ENCODE measurements at regions not wholly inside any gene's neighbourhood (a gene's known extent, or its start where the extent isn't known, plus 50 kb on each side); places are given as distances from the start of the nearest gene placed in this dataset.

DNA sequence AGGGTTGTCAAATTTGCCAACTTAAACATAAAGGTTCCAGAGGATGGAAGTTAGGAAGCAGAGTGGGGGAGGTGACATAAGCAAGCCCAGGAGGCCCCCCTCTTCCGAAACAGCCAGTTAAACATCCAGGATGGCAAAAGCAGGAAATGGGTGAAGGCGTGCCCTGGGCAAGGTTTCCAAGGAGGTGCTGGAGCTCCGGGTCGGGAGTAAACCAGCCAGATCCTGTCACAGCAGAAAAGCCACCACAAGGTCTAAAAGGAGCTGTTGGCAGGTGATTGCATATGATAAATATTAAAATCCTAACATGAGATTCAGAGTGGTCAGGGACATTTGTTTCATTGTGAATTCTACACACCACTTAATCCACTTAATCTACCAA lies 572.2 kb upstream of the SALL3 start:
- Histone ChIP-seq H3K4me3 (no peak overlapping the region), H3K9me3 (no peaks in the 10 kb centered on the region)

GRCh38 chr18:78408623-78409022 lies 571.0 kb upstream of the SALL3 start:
- H3K27ac ChIP-seq, result no peak overlapping the region
- intact Hi-C loops (cut with DNase I), result no loop called here

More for the DNA sequence above, 572.2 kb upstream of the SALL3 start:
- TF ChIP-seq CTCF (IDR thresholded peaks at IDR 0.05) (no peak), POLR2AphosphoS5 (IDR thresholded peaks at IDR 0.05; ENCODE audit: insufficient read depth in 1 of 2, low read depth in 1 of 2) (no peak), POLR2A (IDR thresholded peaks at IDR 0.05) (no peak)
- peak in 1 of 2 donors; percentile 31 for DNase-seq (ENCODE audit: extremely low spot score in 2 of 2)
- H3K27me3 ChIP-seq, result no peaks in the 10 kb centered on the region
- no peaks in the 10 kb centered on the region for H3K4me1 ChIP-seq
- H3K36me3 ChIP-seq, result no peaks in the 10 kb centered on the region
- no peak overlapping the region for H3K27ac ChIP-seq
- intact Hi-C loops (cut with DNase I), result no loop called here

GRCh38 chr18:78410094-78410786 lies 569.4 kb upstream of the SALL3 start:
- intact Hi-C loops (cut with DNase I), result no loop called here

More at GRCh38 chr18:78408623-78409022, 571.0 kb upstream of the SALL3 start:
- peak in 1 of 2 donors; percentile 74 for DNase-seq (ENCODE audit: extremely low spot score in 2 of 2)
- Histone ChIP-seq H3K4me3 (no peak overlapping the region), H3K27me3 (no peaks in the 10 kb centered on the region), H3K9me3 (no peaks in the 10 kb centered on the region), H3K4me1 (no peaks in the 10 kb centered on the region), H3K36me3 (no peaks in the 10 kb centered on the region)
- TF ChIP-seq CTCF (IDR thresholded peaks at IDR 0.05), result no peak
- no peak for TF ChIP-seq POLR2AphosphoS5 (IDR thresholded peaks at IDR 0.05; ENCODE audit: insufficient read depth in 1 of 2, low read depth in 1 of 2)
- no peak for TF ChIP-seq POLR2A (IDR thresholded peaks at IDR 0.05)

GRCh38 chr18:78411539-78411938 lies 568.1 kb upstream of the SALL3 start:
- no peaks in the 10 kb centered on the region for H3K4me1 ChIP-seq
- H3K36me3 ChIP-seq, result no peaks in the 10 kb centered on the region
- peak in 1 of 2 donors; percentile 74 for DNase-seq (ENCODE audit: extremely low spot score in 2 of 2)
- H3K9me3 ChIP-seq, result no peaks in the 10 kb centered on the region
- H3K27ac ChIP-seq, result no peak overlapping the region
- TF ChIP-seq POLR2A (IDR thresholded peaks at IDR 0.05) (no peak), CTCF (IDR thresholded peaks at IDR 0.05) (no peak)
- H3K27me3 ChIP-seq, result no peaks in the 10 kb centered on the region
- H3K4me3 ChIP-seq, result no peak overlapping the region
- intact Hi-C loops (cut with DNase I), result no loop called here

More at GRCh38 chr18:78410094-78410786, 569.4 kb upstream of the SALL3 start:
- H3K9me3 ChIP-seq, result no peaks in the 10 kb centered on the region
- H3K27me3 ChIP-seq, result no peaks in the 10 kb centered on the region
- H3K4me3 ChIP-seq, result no peak overlapping the region
- TF ChIP-seq POLR2A (IDR thresholded peaks at IDR 0.05) (no peak), POLR2AphosphoS5 (IDR thresholded peaks at IDR 0.05; ENCODE audit: insufficient read depth in 1 of 2, low read depth in 1 of 2) (no peak), CTCF (IDR thresholded peaks at IDR 0.05) (no peak)
- H3K27ac ChIP-seq, result no peak overlapping the region
- H3K4me1 ChIP-seq, result no peaks in the 10 kb centered on the region
- no peaks in the 10 kb centered on the region for H3K36me3 ChIP-seq
- peak; percentile 52 to 64 for DNase-seq (ENCODE audit: extremely low spot score in 2 of 2)

DNA sequence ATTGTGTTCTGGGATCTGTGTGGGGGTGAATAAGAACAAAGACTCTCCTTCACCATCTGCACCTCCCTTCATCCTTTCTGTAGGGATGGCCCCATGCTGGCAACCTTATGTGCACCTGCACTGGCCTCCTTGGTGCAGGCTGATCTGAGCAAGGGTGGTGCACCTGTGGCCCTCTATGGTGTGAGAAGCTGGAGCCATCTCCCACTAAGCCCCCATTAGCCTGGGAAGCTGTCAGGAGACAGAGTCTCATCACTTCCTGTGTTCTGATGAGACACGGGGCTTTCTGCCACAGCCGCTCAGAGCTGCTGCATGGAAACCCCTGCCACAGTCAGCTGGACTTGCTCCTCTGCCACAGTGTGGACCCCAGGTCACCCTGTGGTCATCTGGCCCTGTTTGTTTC lies 565.3 kb upstream of the SALL3 start:
- Histone ChIP-seq H3K9me3 (no peaks in the 10 kb centered on the region), H3K4me3 (no peak overlapping the region), H3K27me3 (no peaks in the 10 kb centered on the region), H3K36me3 (no peaks in the 10 kb centered on the region), H3K4me1 (no peaks in the 10 kb centered on the region), H3K27ac (no peak overlapping the region)
- intact Hi-C loops (cut with DNase I), result no loop called here
- TF ChIP-seq CTCF (IDR thresholded peaks at IDR 0.05) (no peak), POLR2AphosphoS5 (IDR thresholded peaks at IDR 0.05; ENCODE audit: insufficient read depth in 1 of 2, low read depth in 1 of 2) (no peak), POLR2A (IDR thresholded peaks at IDR 0.05) (no peak)
- DNase-seq (ENCODE audit: extremely low spot score in 2 of 2), result peak in 1 of 2 donors; percentile 88

Measured in vagina (tissue), 2 donors.